A549 (cell line): ENCODE measurements at regions not wholly inside any gene's neighbourhood (a gene's known extent, or its start where the extent isn't known, plus 50 kb on each side); places are given as distances from the start of the nearest gene placed in this dataset.

Source experiments
- ATAC-seq, 2 experiments: fragments of 200-7000 bp in 1 of 2; fragments of >200 bp in 1 of 2; cut with Nextera tagmentation in 1 of 2; cut with Tn5 transposase in 1 of 2; 3 replicates each; pipeline versions ENCODE4 v1.8.0 to v1.9.1; 2018 to 2020; ENCODE audit warnings: mild to moderate bottlenecking in 1 of 2, moderate library complexity in 1 of 2
- CTCF ChIA-PET: fragments of 300-600 bp; sonication (Branson Sonifier 250); formaldehyde crosslinking; extraction: SDS; loops from one replicate; lab custom pipeline; 2021; ENCODE audit warnings: antibody characterized with exemption, inconsistent platforms; lab: Yijun Ruan, JAX
- POLR2A ChIA-PET: fragments of 350-600 bp; formaldehyde crosslinking; extraction: SDS; loops from one replicate; lab custom pipeline; 2021; ENCODE audit warnings: antibody characterized with exemption, inconsistent platforms; lab: Yijun Ruan, JAX
- DNase-seq, 2 experiments: peaks; one replicate each; pipeline versions ENCODE4 v3.0.0 to v3.0.0-alpha.2; 2011 to 2016; ENCODE audit warnings: low read depth in 1 of 2, low spot score in 1 of 2
- FAIRE-seq: peaks from 2 replicates; lab custom pipeline; 2011; peaks lifted over from hg19 to GRCh38; lab: Jason Lieb, UNC
- H3K27ac ChIP-seq, 2 experiments: fragments of >200 bp; sonication (Bioruptor Twin); formaldehyde crosslinking; 3 replicates each; pipeline ENCODE4 v1.5.1; 2016 to 2017
- H3K4me1 ChIP-seq: fragments of >200 bp; sonication (Bioruptor Twin); formaldehyde crosslinking; 3 replicates; pipeline ENCODE4 v1.6.1; 2016
- H3K4me2 ChIP-seq: fragments of >200 bp; sonication (Bioruptor Twin); formaldehyde crosslinking; 3 replicates; pipeline ENCODE4 v1.6.1; 2016
- H3K4me3 ChIP-seq: fragments of >200 bp; sonication (Bioruptor Twin); formaldehyde crosslinking; 3 replicates; pipeline ENCODE4 v1.5.1; 2016
- H3K9me3 ChIP-seq: fragments of >200 bp; sonication (Bioruptor Twin); formaldehyde crosslinking; 3 replicates; pipeline ENCODE4 v1.6.1; 2016
- BHLHE40 ChIP-seq: IDR thresholded peaks from 2 replicates; pipeline ENCODE4 v1.6.1; 2012; ENCODE audit warnings: low read depth, low read length, inconsistent platforms
- CBX2 ChIP-seq: fragments of 200-600 bp; sonication (generic); IDR thresholded peaks from 2 replicates; pipeline ENCODE4 v1.6.1; 2016; ENCODE audit warnings: low read depth, mild to moderate bottlenecking, borderline replicate concordance
- CBX8 ChIP-seq: fragments of 200-600 bp; sonication (generic); IDR thresholded peaks from 2 replicates; pipeline ENCODE4 v1.6.1; 2016
- CEBPB ChIP-seq, 2 experiments: fragments of >200 bp in 1 of 2; sonication (Bioruptor Twin) in 1 of 2; formaldehyde crosslinking in 1 of 2; IDR thresholded peaks; 2 replicates each; pipeline ENCODE4 v1.6.1; 2012 to 2016
- CHD4 ChIP-seq: fragments of 200-600 bp; sonication (generic); IDR thresholded peaks from 2 replicates; pipeline ENCODE4 v1.6.1; 2016; ENCODE audit warnings: antibody characterized with exemption, mild to moderate bottlenecking, borderline replicate concordance
- EHF ChIP-seq: fragments of 250-450 bp; sonication (Bioruptor Pico); IDR thresholded peaks from 2 replicates; pipeline ENCODE4 v1.5.0; 2020; ENCODE audit warnings: mild to moderate bottlenecking
- EHMT2 ChIP-seq: fragments of 200-600 bp; sonication (generic); IDR thresholded peaks from 2 replicates; pipeline ENCODE4 v1.6.1; 2016; ENCODE audit warnings: antibody characterized with exemption, low read depth, mild to moderate bottlenecking, moderate library complexity
- ESRRA ChIP-seq: fragments of 150-350 bp; IDR thresholded peaks from 2 replicates; pipeline ENCODE4 v1.6.1; 2014; ENCODE audit warnings: mild to moderate bottlenecking, low read length, borderline replicate concordance
- FOXS1 ChIP-seq: fragments of 250-450 bp; sonication (Bioruptor Pico); IDR thresholded peaks from 2 replicates; pipeline ENCODE4 v1.5.0; 2020; ENCODE audit warnings: mild to moderate bottlenecking, moderate library complexity
- GATA3 ChIP-seq: IDR thresholded peaks from 2 replicates; pipeline ENCODE4 v1.6.1; 2012; ENCODE audit warnings: borderline replicate concordance
- HOXA7 ChIP-seq: fragments of 250-450 bp; sonication (Bioruptor Pico); IDR thresholded peaks from 2 replicates; pipeline ENCODE4 v1.5.0; 2020; ENCODE audit warnings: mild to moderate bottlenecking, moderate library complexity
- JUN ChIP-seq, 2 experiments: fragments of >200 bp; sonication (Bioruptor Twin); formaldehyde crosslinking; IDR thresholded peaks; 2 replicates in 1 of 2; 3 replicates in 1 of 2; pipeline ENCODE4 v1.6.1; 2016 to 2017
- MAZ ChIP-seq: fragments of 150-350 bp; IDR thresholded peaks from 2 replicates; pipeline ENCODE4 v1.6.1; 2014; ENCODE audit warnings: antibody characterized with exemption, low read depth, low read length, borderline replicate concordance
- NPAS2 ChIP-seq: fragments of 250-450 bp; sonication (Bioruptor Pico); IDR thresholded peaks from 2 replicates; pipeline ENCODE4 v1.8.0; 2022; ENCODE audit warnings: mild to moderate bottlenecking, moderate library complexity, borderline replicate concordance
- NR3C1 ChIP-seq: fragments of >200 bp; sonication (Bioruptor Twin); formaldehyde crosslinking; IDR thresholded peaks from 3 replicates; pipeline ENCODE4 v1.6.1; 2017
- PHF8 ChIP-seq: fragments of 200-600 bp; sonication (generic); IDR thresholded peaks from 2 replicates; pipeline ENCODE4 v1.6.1; 2016; ENCODE audit warnings: low read depth, mild to moderate bottlenecking, antibody characterized with exemption, moderate library complexity, borderline replicate concordance
- POLR2AphosphoS2 ChIP-seq: conservative IDR thresholded peaks from 2 replicates; pipeline ENCODE4 v1.6.1; 2012; ENCODE audit warnings: low read length, improper control_type of control experiment, inconsistent platforms
- RCOR1 ChIP-seq: fragments of 150-350 bp; IDR thresholded peaks from 2 replicates; pipeline ENCODE4 v1.6.1; 2014; ENCODE audit warnings: antibody characterized with exemption, low read length, low read depth
- RNF2 ChIP-seq: fragments of 200-600 bp; sonication (generic); IDR thresholded peaks from 2 replicates; pipeline ENCODE4 v1.6.1; 2016; ENCODE audit warnings: low read depth, mild to moderate bottlenecking, antibody characterized with exemption, moderate library complexity, borderline replicate concordance
- SMC3 ChIP-seq: fragments of >200 bp; sonication (Bioruptor Twin); formaldehyde crosslinking; IDR thresholded peaks from 3 replicates; pipeline ENCODE4 v1.6.1; 2018; ENCODE audit warnings: inconsistent platforms
- ZFP36 ChIP-seq: fragments of 450-650 bp; IDR thresholded peaks from 2 replicates; pipeline ENCODE4 v1.6.1; 2014; ENCODE audit warnings: borderline replicate concordance; ENCODE audit not compliant: partially characterized antibody
- ZSCAN20 ChIP-seq: fragments of 250-450 bp; sonication (Bioruptor Pico); IDR thresholded peaks from 2 replicates; pipeline ENCODE4 v1.8.0; 2022; ENCODE audit warnings: mild to moderate bottlenecking, moderate library complexity
- whole genome bisulfite sequencing: methylation state at CpG from one replicate; pipeline ENCODE4 v1.1.6; 2017; ENCODE audit errors: missing lambda C conversion rate; 5-methylcytosine and 5-hydroxymethylcytosine counted together
- TF ChIP-seq, protein P1 (sequence below): fragments of 250-450 bp; sonication (Bioruptor Pico); IDR thresholded peaks from 2 replicates; pipeline ENCODE4 v1.5.0; 2020; ENCODE audit warnings: low read depth, mild to moderate bottlenecking, moderate library complexity
- TF ChIP-seq, protein P2 (sequence below): fragments of >200 bp; sonication (Bioruptor Twin); formaldehyde crosslinking; IDR thresholded peaks from 3 replicates; pipeline ENCODE4 v1.6.1; 2016
- TF ChIP-seq, protein P3 (sequence below): IDR thresholded peaks from 2 replicates; pipeline ENCODE4 v1.6.1; 2012; ENCODE audit warnings: low read depth, borderline replicate concordance
- TF ChIP-seq, protein P4 (sequence below): fragments of >200 bp; sonication (Bioruptor Twin); formaldehyde crosslinking; IDR thresholded peaks from 3 replicates; pipeline ENCODE4 v1.5.1; 2016
- TF ChIP-seq, protein P5 (sequence below): fragments of 150-350 bp; IDR thresholded peaks from 2 replicates; pipeline ENCODE4 v1.6.1; 2014; ENCODE audit warnings: low read depth, mild to moderate bottlenecking, low read length
- TF ChIP-seq, protein P6 (sequence below): IDR thresholded peaks from 2 replicates; pipeline ENCODE4 v1.6.1; 2012
- TF ChIP-seq, protein P7 (sequence below): fragments of >200 bp; sonication (Bioruptor Twin); formaldehyde crosslinking; IDR thresholded peaks from 2 replicates; pipeline ENCODE4 v1.6.1; 2016

DNA sequence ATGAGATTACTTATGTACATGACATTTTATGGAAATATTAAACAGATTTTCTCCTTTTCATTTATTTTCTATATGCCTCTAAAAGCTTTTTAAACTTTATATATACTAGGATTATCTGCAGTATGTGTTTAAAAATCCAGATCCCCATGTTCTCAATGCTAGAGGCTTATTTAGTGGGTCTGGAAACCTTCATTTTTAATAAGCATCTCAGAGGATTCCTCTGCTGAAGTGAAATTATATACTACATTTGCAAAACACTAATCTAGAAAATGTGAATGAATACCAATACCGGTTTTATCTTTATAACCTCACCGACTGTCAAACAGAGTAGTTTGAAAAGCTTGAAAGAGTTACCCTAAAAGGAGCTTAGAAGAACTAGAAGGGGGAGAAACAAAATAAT is 863.8 kb upstream of the ZWINT start (continued):
- TF ChIP-seq RNF2 (no peak), RCOR1 (no peak)
- TF ChIP-seq, protein P1, sequence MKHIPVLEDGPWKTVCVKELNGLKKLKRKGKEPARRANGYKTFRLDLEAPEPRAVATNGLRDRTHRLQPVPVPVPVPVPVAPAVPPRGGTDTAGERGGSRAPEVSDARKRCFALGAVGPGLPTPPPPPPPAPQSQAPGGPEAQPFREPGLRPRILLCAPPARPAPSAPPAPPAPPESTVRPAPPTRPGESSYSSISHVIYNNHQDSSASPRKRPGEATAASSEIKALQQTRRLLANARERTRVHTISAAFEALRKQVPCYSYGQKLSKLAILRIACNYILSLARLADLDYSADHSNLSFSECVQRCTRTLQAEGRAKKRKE (CRISPR knock-in tag) = no peak
- TF ChIP-seq, protein P2, sequence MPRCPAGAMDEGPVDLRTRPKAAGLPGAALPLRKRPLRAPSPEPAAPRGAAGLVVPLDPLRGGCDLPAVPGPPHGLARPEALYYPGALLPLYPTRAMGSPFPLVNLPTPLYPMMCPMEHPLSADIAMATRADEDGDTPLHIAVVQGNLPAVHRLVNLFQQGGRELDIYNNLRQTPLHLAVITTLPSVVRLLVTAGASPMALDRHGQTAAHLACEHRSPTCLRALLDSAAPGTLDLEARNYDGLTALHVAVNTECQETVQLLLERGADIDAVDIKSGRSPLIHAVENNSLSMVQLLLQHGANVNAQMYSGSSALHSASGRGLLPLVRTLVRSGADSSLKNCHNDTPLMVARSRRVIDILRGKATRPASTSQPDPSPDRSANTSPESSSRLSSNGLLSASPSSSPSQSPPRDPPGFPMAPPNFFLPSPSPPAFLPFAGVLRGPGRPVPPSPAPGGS = no peak

DNA sequence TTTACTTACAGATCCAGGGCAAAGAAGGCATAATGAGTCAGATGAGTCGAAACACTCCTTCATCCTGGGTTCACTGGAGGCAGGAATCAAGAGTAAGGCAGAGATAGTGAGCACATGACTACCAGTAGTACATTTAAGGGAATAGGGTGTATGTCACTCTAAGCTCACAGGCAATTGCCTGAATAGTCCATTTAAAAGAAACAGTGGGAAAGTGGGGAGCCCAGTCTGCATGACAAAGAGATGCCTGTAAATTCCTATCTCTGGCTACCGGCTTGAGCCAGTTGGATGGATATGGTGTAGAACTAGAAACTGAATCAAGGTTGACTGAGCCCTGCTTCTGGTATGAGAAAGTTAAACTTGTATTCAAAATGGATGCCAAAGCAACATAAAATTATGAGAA is 861.5 kb upstream of the ZWINT start:
- no peaks in the 10 kb centered on the region for H3K9me3 ChIP-seq
- ChIA-PET POLR2A (no interaction called here), CTCF (interaction anchor here (0.6 kb wide), 1 partner anchor 338 kb away, joined by 3 read pairs; no protein-coding TSS in a partner anchor)
- DNase-seq (no peak), ATAC-seq (no peak), FAIRE-seq (no peak)
- no peak overlapping the region for H3K4me2 ChIP-seq
- WGBS = 36% methylated on average over 2 of the region's 2 CpGs
- TF ChIP-seq NPAS2 (no peak), NR3C1 (no peak), CBX2 (no peak), GATA3 (no peak), CHD4 (no peak), MAZ (no peak), ZSCAN20 (CRISPR knock-in tag) (no peak), SMC3 (no peak)
- TF ChIP-seq, protein P3, sequence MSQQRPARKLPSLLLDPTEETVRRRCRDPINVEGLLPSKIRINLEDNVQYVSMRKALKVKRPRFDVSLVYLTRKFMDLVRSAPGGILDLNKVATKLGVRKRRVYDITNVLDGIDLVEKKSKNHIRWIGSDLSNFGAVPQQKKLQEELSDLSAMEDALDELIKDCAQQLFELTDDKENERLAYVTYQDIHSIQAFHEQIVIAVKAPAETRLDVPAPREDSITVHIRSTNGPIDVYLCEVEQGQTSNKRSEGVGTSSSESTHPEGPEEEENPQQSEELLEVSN = no peak
- TF ChIP-seq, protein P4, sequence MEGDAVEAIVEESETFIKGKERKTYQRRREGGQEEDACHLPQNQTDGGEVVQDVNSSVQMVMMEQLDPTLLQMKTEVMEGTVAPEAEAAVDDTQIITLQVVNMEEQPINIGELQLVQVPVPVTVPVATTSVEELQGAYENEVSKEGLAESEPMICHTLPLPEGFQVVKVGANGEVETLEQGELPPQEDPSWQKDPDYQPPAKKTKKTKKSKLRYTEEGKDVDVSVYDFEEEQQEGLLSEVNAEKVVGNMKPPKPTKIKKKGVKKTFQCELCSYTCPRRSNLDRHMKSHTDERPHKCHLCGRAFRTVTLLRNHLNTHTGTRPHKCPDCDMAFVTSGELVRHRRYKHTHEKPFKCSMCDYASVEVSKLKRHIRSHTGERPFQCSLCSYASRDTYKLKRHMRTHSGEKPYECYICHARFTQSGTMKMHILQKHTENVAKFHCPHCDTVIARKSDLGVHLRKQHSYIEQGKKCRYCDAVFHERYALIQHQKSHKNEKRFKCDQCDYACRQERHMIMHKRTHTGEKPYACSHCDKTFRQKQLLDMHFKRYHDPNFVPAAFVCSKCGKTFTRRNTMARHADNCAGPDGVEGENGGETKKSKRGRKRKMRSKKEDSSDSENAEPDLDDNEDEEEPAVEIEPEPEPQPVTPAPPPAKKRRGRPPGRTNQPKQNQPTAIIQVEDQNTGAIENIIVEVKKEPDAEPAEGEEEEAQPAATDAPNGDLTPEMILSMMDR = no peak
- no peaks in the 10 kb centered on the region for H3K4me1 ChIP-seq
- no peak overlapping the region for H3K27ac ChIP-seq
- no peak overlapping the region for H3K4me3 ChIP-seq

DNA sequence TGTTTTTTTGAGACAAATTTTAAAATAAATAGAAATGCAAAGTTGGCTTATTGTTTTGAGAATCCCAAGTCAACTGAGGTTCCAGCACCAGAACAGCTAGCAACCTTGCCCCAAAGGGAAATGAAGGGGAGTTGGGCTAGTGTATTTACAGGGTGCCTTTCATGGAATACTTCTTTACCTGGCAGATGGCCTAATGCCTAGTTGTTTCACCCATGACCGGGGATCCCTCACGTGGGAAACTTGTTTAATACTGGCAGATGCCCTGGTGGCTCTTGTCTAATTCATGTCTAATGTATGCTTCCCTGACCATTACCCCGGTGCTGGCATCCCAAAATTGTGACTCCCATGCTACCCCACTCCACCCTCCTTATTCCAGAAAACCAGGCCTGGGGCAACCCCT is 861.1 kb upstream of the ZWINT start:
- ChIA-PET POLR2A (no interaction called here), CTCF (interaction anchor here (0.6 kb wide), 1 partner anchor 337 kb away, joined by 3 read pairs; no protein-coding TSS in a partner anchor)
- Histone ChIP-seq H3K4me3 (no peak overlapping the region), H3K4me1 (no peaks in the 10 kb centered on the region), H3K27ac (no peak overlapping the region), H3K9me3 (no peaks in the 10 kb centered on the region), H3K4me2 (no peak overlapping the region)
- DNase-seq (no peak), FAIRE-seq (no peak), ATAC-seq (no peak)
- 9% methylated on average over 3 of the region's 3 CpGs for WGBS
- TF ChIP-seq POLR2AphosphoS2 (no peak), CEBPB (IDR thresholded peaks at IDR 0.05) (no peak), ZFP36 (no peak), CBX8 (no peak), PHF8 (no peak), FOXS1 (CRISPR knock-in tag) (no peak), NR3C1 (no peak), ESRRA (no peak), CHD4 (no peak), JUN (IDR thresholded peaks at IDR 0.05) (no peak), HOXA7 (CRISPR knock-in tag) (no peak), EHMT2 (no peak), BHLHE40 (no peak), EHF (no peak), RNF2 (no peak)
- TF ChIP-seq, protein P5, sequence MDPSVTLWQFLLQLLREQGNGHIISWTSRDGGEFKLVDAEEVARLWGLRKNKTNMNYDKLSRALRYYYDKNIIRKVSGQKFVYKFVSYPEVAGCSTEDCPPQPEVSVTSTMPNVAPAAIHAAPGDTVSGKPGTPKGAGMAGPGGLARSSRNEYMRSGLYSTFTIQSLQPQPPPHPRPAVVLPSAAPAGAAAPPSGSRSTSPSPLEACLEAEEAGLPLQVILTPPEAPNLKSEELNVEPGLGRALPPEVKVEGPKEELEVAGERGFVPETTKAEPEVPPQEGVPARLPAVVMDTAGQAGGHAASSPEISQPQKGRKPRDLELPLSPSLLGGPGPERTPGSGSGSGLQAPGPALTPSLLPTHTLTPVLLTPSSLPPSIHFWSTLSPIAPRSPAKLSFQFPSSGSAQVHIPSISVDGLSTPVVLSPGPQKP = no peak
- TF ChIP-seq, protein P6, sequence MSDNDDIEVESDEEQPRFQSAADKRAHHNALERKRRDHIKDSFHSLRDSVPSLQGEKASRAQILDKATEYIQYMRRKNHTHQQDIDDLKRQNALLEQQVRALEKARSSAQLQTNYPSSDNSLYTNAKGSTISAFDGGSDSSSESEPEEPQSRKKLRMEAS = no peak
- TF ChIP-seq, protein P7, sequence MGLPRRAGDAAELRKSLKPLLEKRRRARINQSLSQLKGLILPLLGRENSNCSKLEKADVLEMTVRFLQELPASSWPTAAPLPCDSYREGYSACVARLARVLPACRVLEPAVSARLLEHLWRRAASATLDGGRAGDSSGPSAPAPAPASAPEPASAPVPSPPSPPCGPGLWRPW = no peak
